Keratinocyte (primary cell): ENCODE measurements at regions not wholly inside any gene's neighbourhood (a gene's known extent, or its start where the extent isn't known, plus 50 kb on each side); places are given as distances from the start of the nearest gene placed in this dataset.

ENCODE experiments used
- DNase-seq: peaks from one replicate; pipeline ENCODE4 v3.0.0-alpha.2; 2011; ENCODE audit warnings: low read depth, missing footprints, low spot score
- FAIRE-seq: peaks from 2 replicates; lab custom pipeline; 2011; peaks lifted over from hg19 to GRCh38; lab: Jason Lieb, UNC
- H2AFZ ChIP-seq: 2 replicates; pipeline ENCODE4 v1.6.0; 2012; ENCODE audit warnings: low read length, control low read depth, inconsistent platforms; ENCODE audit not compliant: control insufficient read depth
- H3K27ac ChIP-seq: 2 replicates; pipeline ENCODE4 v1.5.1; 2011; ENCODE audit warnings: low read length; ENCODE audit not compliant: control insufficient read depth, insufficient read depth
- H3K27me3 ChIP-seq: 3 replicates; pipeline ENCODE4 v1.6.0; 2011; ENCODE audit warnings: low read length; ENCODE audit not compliant: control insufficient read depth, insufficient read depth; ENCODE audit errors: extremely low read depth
- H3K36me3 ChIP-seq, 2 experiments: 2 replicates in 1 of 2; 3 replicates in 1 of 2; pipeline ENCODE4 v1.5.1; 2011; ENCODE audit warnings: low read length in 2 of 2, mild to moderate bottlenecking in 1 of 2; ENCODE audit not compliant: control insufficient read depth in 2 of 2, insufficient read depth in 2 of 2; ENCODE audit errors: extremely low read depth in 1 of 2
- H3K4me1 ChIP-seq: 3 replicates; pipeline ENCODE4 v1.5.1; 2011; ENCODE audit warnings: low read length; ENCODE audit not compliant: control insufficient read depth, insufficient read depth; ENCODE audit errors: extremely low read depth
- H3K4me2 ChIP-seq: 3 replicates; pipeline ENCODE4 v1.6.0; 2011; ENCODE audit warnings: low read depth, low read length; ENCODE audit not compliant: control insufficient read depth, insufficient read depth; ENCODE audit errors: extremely low read depth
- H3K4me3 ChIP-seq, 3 experiments: fragments of 200-600 bp in 1 of 3; sonication (generic) in 1 of 3; 2 replicates in 2 of 3; 3 replicates in 1 of 3; pipeline ENCODE4 v1.5.1; 2011 to 2016; ENCODE audit warnings: low read length in 3 of 3, mild to moderate bottlenecking in 3 of 3, control low read depth in 2 of 3, inconsistent platforms in 1 of 3, low read depth in 1 of 3, mixed read lengths in 1 of 3, mixed run types in 1 of 3, moderate library complexity in 1 of 3; ENCODE audit not compliant: control insufficient read depth in 2 of 3, insufficient read depth in 2 of 3; ENCODE audit errors: extremely low read depth in 1 of 3
- H3K79me2 ChIP-seq: 2 replicates; pipeline ENCODE4 v1.6.0; 2012; ENCODE audit warnings: low read length; ENCODE audit not compliant: control insufficient read depth, insufficient read depth
- H3K9ac ChIP-seq: 3 replicates; pipeline ENCODE4 v1.6.0; 2011; ENCODE audit warnings: low read length; ENCODE audit not compliant: control insufficient read depth, insufficient read depth; ENCODE audit errors: extremely low read depth
- H3K9me1 ChIP-seq: 3 replicates; pipeline ENCODE4 v1.6.0; 2011; ENCODE audit warnings: low read length; ENCODE audit not compliant: control insufficient read depth, insufficient read depth; ENCODE audit errors: extremely low read depth
- H3K9me3 ChIP-seq: 2 replicates; pipeline ENCODE4 v1.5.1; 2012; ENCODE audit warnings: low read depth, low read length; ENCODE audit not compliant: control insufficient read depth
- H4K20me1 ChIP-seq: 3 replicates; pipeline ENCODE4 v1.6.0; 2011; ENCODE audit warnings: low read length; ENCODE audit not compliant: control insufficient read depth, insufficient read depth; ENCODE audit errors: extremely low read depth
- EZH2 ChIP-seq: IDR thresholded peaks from one replicate; pipeline ENCODE4 v1.6.1; 2012; ENCODE audit warnings: inconsistent platforms, mild to moderate bottlenecking, low read length, moderate library complexity
- dilution Hi-C: fragments of 300-500 bp; cut with MboI; formaldehyde crosslinking; loops from one replicate; pipeline ENCODE4 v1.7.0; 2020; ENCODE audit warnings: low sequenced_read_pairs; ENCODE audit not compliant: extremely low pct_ligation_motif_present
- TF ChIP-seq, protein P1 (sequence below), 3 experiments: IDR thresholded peaks in 1 of 3; conservative IDR thresholded peaks in 1 of 3; optimal IDR thresholded peaks in 1 of 3; 2 replicates in 2 of 3; 3 replicates in 1 of 3; pipeline versions ENCODE3 to v1.5.1; 2011; ENCODE audit warnings: low read length in 3 of 3, mild to moderate bottlenecking in 3 of 3, moderate library complexity in 2 of 3, control low read depth in 1 of 3, inconsistent platforms in 1 of 3; ENCODE audit not compliant: insufficient read depth in 2 of 3; ENCODE audit errors: extremely low read depth in 1 of 3

DNA sequence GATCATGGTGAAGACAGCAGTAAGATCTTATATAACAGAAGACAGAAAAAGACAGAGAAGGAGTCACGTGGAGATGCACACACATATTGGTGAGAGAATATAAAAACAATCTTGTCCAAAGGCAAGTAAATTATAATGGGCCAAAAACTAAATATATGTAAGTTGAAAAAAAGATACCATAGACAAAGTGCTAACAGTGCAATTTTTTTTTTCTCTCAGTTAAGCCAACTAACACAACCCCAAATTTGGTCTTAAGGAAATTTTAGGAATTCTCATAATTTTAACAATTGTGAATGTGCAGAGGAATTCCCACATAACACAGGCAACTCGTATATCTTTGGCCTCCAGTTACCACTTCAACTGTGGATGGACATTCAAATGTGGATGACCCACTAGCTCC, 432.2 kb downstream of the SOX2 start:
- no peak overlapping the region for H3K4me2 ChIP-seq
- FAIRE-seq = no peak
- no peaks in the 10 kb centered on the region for H4K20me1 ChIP-seq
- no peak overlapping the region for H2AFZ ChIP-seq
- dilution Hi-C loops = no loop called here
- TF ChIP-seq EZH2 = no peak
- TF ChIP-seq, protein P1, sequence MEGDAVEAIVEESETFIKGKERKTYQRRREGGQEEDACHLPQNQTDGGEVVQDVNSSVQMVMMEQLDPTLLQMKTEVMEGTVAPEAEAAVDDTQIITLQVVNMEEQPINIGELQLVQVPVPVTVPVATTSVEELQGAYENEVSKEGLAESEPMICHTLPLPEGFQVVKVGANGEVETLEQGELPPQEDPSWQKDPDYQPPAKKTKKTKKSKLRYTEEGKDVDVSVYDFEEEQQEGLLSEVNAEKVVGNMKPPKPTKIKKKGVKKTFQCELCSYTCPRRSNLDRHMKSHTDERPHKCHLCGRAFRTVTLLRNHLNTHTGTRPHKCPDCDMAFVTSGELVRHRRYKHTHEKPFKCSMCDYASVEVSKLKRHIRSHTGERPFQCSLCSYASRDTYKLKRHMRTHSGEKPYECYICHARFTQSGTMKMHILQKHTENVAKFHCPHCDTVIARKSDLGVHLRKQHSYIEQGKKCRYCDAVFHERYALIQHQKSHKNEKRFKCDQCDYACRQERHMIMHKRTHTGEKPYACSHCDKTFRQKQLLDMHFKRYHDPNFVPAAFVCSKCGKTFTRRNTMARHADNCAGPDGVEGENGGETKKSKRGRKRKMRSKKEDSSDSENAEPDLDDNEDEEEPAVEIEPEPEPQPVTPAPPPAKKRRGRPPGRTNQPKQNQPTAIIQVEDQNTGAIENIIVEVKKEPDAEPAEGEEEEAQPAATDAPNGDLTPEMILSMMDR (optimal IDR thresholded peaks at IDR 0.05 in 1 of 3, IDR thresholded peaks at IDR 0.05 in 1 of 3, conservative IDR thresholded peaks at IDR 0.05 in 1 of 3; ENCODE audit: extremely low read depth in 1 of 3, insufficient read depth in 2 of 3, low read length in 3 of 3) = no peak
- no peak overlapping the region for H3K4me3 ChIP-seq
- H3K79me2 ChIP-seq = no peaks in the 10 kb centered on the region
- no peaks in the 10 kb centered on the region for H3K9me3 ChIP-seq
- DNase-seq = no peak
- no peaks in the 10 kb centered on the region for H3K4me1 ChIP-seq
- H3K9ac ChIP-seq = no peak overlapping the region
- no peaks in the 10 kb centered on the region for H3K9me1 ChIP-seq
- no peaks in the 10 kb centered on the region for H3K36me3 ChIP-seq
- no peak overlapping the region for H3K27ac ChIP-seq
- H3K27me3 ChIP-seq = no peaks in the 10 kb centered on the region

DNA sequence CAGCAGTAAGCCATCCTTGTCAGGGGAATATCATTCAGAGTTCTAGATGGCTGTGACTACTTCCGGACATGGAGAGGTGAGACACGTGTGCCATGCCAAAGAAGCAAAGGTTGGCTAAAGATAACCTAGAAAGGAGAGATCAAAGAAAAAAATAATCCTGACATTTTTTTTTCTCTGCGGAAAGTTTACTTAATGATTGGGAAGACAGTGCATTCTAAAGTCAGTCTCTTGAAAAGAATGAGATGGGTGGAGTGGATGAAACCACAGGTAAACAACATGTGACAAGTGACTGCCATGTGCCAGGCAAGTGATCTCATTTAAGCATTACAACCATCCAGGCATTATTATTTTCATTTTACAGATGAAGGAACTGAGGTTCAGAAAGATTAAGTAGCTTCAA, 436.6 kb downstream of the SOX2 start:
- Histone ChIP-seq H3K4me2 (no peak overlapping the region), H3K9me3 (no peaks in the 10 kb centered on the region)
- dilution Hi-C loops = no loop called here

More for the DNA sequence above, 436.6 kb downstream of the SOX2 start:
- no peak overlapping the region for H3K4me3 ChIP-seq
- DNase-seq = no peak
- TF ChIP-seq EZH2 = no peak
- TF ChIP-seq, protein P1 (optimal IDR thresholded peaks at IDR 0.05 in 1 of 3, IDR thresholded peaks at IDR 0.05 in 1 of 3, conservative IDR thresholded peaks at IDR 0.05 in 1 of 3; ENCODE audit: extremely low read depth in 1 of 3, insufficient read depth in 2 of 3, low read length in 3 of 3) = no peak
- no peaks in the 10 kb centered on the region for H3K4me1 ChIP-seq
- H3K9me1 ChIP-seq = no peaks in the 10 kb centered on the region
- no peaks in the 10 kb centered on the region for H3K36me3 ChIP-seq
- no peak overlapping the region for H3K9ac ChIP-seq
- no peaks in the 10 kb centered on the region for H4K20me1 ChIP-seq
- H3K27me3 ChIP-seq = no peaks in the 10 kb centered on the region
- no peaks in the 10 kb centered on the region for H3K79me2 ChIP-seq
- no peak overlapping the region for H2AFZ ChIP-seq
- H3K27ac ChIP-seq = no peak overlapping the region
- FAIRE-seq = no peak
